Kidney epithelial cell (primary cell): ENCODE measurements at regions not wholly inside any gene's neighbourhood (a gene's known extent, or its start where the extent isn't known, plus 50 kb on each side); places are given as distances from the start of the nearest gene placed in this dataset.
"Not testable (repeated sequence)": the region's sequence is repeated elsewhere in the genome, so short reads cannot be mapped to it uniquely, and the experiment has no call there.

Experiments
- DNase-seq: peaks from one replicate; pipeline ENCODE4 v3.0.0-alpha.2; 2010; ENCODE audit warnings: low read depth
- H3K27me3 ChIP-seq: 2 replicates; pipeline ENCODE4 v1.6.0; 2011; ENCODE audit warnings: low read length; ENCODE audit not compliant: control insufficient read depth, insufficient read depth
- H3K36me3 ChIP-seq: 2 replicates; pipeline ENCODE4 v1.5.1; 2011; ENCODE audit warnings: low read length; ENCODE audit not compliant: control insufficient read depth, insufficient read depth
- H3K4me3 ChIP-seq: 2 replicates; pipeline ENCODE4 v1.5.1; 2011; ENCODE audit warnings: low read depth, mild to moderate bottlenecking, control low read depth, low read length
- CTCF ChIP-seq: IDR thresholded peaks from 2 replicates; pipeline ENCODE4 v1.5.1; 2011; ENCODE audit warnings: mild to moderate bottlenecking, moderate library complexity, low read length, control low read depth, inconsistent platforms; ENCODE audit not compliant: insufficient read depth, poor library complexity, severe bottlenecking

- no peak for TF ChIP-seq CTCF
- DNase-seq = no peak
- H3K36me3 ChIP-seq = no peaks in the 10 kb centered on the region
- H3K4me3 ChIP-seq = no peak overlapping the region
- H3K27me3 ChIP-seq = no peaks in the 10 kb centered on the region
Measured at GRCh38 chr3:14033023-14033422, 91.6 kb downstream of the CHCHD4 start.

GRCh38 chr3:14031271-14031670, 93.4 kb downstream of the CHCHD4 start:
- no peaks in the 10 kb centered on the region for H3K36me3 ChIP-seq
- no peak for DNase-seq
- H3K27me3 ChIP-seq = no peaks in the 10 kb centered on the region
- TF ChIP-seq CTCF = no peak
- H3K4me3 ChIP-seq = no peak overlapping the region

- H3K4me3 ChIP-seq, H3K27me3 ChIP-seq, H3K36me3 ChIP-seq, DNase-seq: not testable (repeated sequence)
Measured at GRCh38 chr3:14029390-14029995, 95.2 kb downstream of the CHCHD4 start.

- H3K36me3 ChIP-seq, H3K27me3 ChIP-seq, H3K4me3 ChIP-seq, DNase-seq: not testable (repeated sequence)
Measured at GRCh38 chr3:14028122-14028521, 96.5 kb downstream of the CHCHD4 start.

- TF ChIP-seq CTCF = no peak
- H3K27me3 ChIP-seq = no peaks in the 10 kb centered on the region
- no peak for DNase-seq
- no peaks in the 10 kb centered on the region for H3K36me3 ChIP-seq
- H3K4me3 ChIP-seq = no peak overlapping the region
Measured at GRCh38 chr3:14019459-14019858, 105.2 kb downstream of the CHCHD4 start.

- no peak overlapping the region for H3K4me3 ChIP-seq
- H3K27me3 ChIP-seq = no peaks in the 10 kb centered on the region
- DNase-seq = no peak
- no peaks in the 10 kb centered on the region for H3K36me3 ChIP-seq
- no peak for TF ChIP-seq CTCF
Measured at GRCh38 chr3:14016900-14017475, 107.7 kb downstream of the CHCHD4 start.

- no peaks in the 10 kb centered on the region for H3K36me3 ChIP-seq
- TF ChIP-seq CTCF = no peak
- no peak overlapping the region for H3K4me3 ChIP-seq
- H3K27me3 ChIP-seq = no peaks in the 10 kb centered on the region
- no peak for DNase-seq
Measured at GRCh38 chr3:14007006-14007405, 117.7 kb downstream of the CHCHD4 start.
